Stimulated activated CD8-positive, alpha-beta memory T cell treated with anti-CD3 and anti-CD28 coated beads, Interleukin-4, amount 100 ng/mL, for 4 hours (primary cell): ENCODE measurements at regions not wholly inside any gene's neighbourhood (a gene's known extent, or its start where the extent isn't known, plus 50 kb on each side); places are given as distances from the start of the nearest gene placed in this dataset.
"Not testable (repeated sequence)": the region's sequence is repeated elsewhere in the genome, so short reads cannot be mapped to it uniquely, and the experiment has no call there.

Experiments used
- DNase-seq, 2 donors: peaks; one replicate each; pipeline ENCODE4 v3.0.0-alpha.2; 2020; ENCODE audit warnings: low read depth in 2 of 2, low spot score in 1 of 2

GRCh38 chr6:5838656-5839396, 167.9 kb downstream of the NRN1 start:
- DNase-seq = no peak

GRCh38 chr6:5837323-5837722, 169.4 kb downstream of the NRN1 start:
- no peak for DNase-seq

GRCh38 chr6:5836597-5836996, 170.1 kb downstream of the NRN1 start:
- not testable (repeated sequence) for DNase-seq

- DNase-seq = no peak
Observed at GRCh38 chr6:5833120-5833519, 173.6 kb downstream of the NRN1 start.

- no peak for DNase-seq
Observed at GRCh38 chr6:5832668-5833067, 174.1 kb downstream of the NRN1 start.

- DNase-seq = peak in 1 of 2 donors; percentile 17
Observed at GRCh38 chr6:5831219-5831862, 175.4 kb downstream of the NRN1 start.

GRCh38 chr6:5828296-5828695, 178.4 kb downstream of the NRN1 start:
- no peak for DNase-seq

- no peak for DNase-seq
Observed at GRCh38 chr6:5827056-5827904, 179.4 kb downstream of the NRN1 start.

- DNase-seq = not testable (repeated sequence)
Observed at GRCh38 chr6:5824382-5824983, 182.2 kb downstream of the NRN1 start.
